IMR-90 (cell line): ENCODE measurements at regions not wholly inside any gene's neighbourhood (a gene's known extent, or its start where the extent isn't known, plus 50 kb on each side); places are given as distances from the start of the nearest gene placed in this dataset.

Experiments used
- ATAC-seq: fragments of 200-7000 bp; cut with Tn5 transposase; 2 replicates; pipeline ENCODE4 v1.9.1; 2020; ENCODE audit warnings: low read depth, mild to moderate bottlenecking, moderate library complexity
- BruUV-seq: library from RNA; stranded (reverse); fragments of 400-500 nt; replicated peaks from 2 replicates; lab custom pipeline; 2021; lab: Mats Ljungman, UMichigan
- CTCF ChIA-PET: fragments of 300-600 bp; formaldehyde crosslinking; extraction: SDS; loops from one replicate; lab custom pipeline; 2021; ENCODE audit warnings: antibody characterized with exemption; lab: Yijun Ruan, JAX
- POLR2A ChIA-PET: fragments of 300-600 bp; sonication (Branson Sonifier 250); formaldehyde crosslinking; loops from one replicate; lab custom pipeline; 2022; ENCODE audit warnings: antibody characterized with exemption; ENCODE audit not compliant: unreplicated experiment; lab: Charles Lee
- DNase-seq: peaks from one replicate; pipeline ENCODE4 v3.0.0; 2013
- H2AFZ ChIP-seq: replicated peaks from 2 replicates; pipeline ENCODE3; 2013; ENCODE audit warnings: low read length, mild to moderate bottlenecking; ENCODE audit not compliant: poor library complexity
- H2AK5ac ChIP-seq: 2 replicates; pipeline ENCODE4 v1.6.1; 2013; ENCODE audit warnings: low read depth, low read length, inconsistent platforms
- H2AK9ac ChIP-seq: replicated peaks from 2 replicates; pipeline ENCODE3; 2013; ENCODE audit warnings: mild to moderate bottlenecking, low read depth, low read length, moderate library complexity; ENCODE audit not compliant: poor library complexity
- H2BK120ac ChIP-seq: 2 replicates; pipeline ENCODE4 v1.6.1; 2013; ENCODE audit warnings: low read depth, low read length, inconsistent platforms
- H2BK15ac ChIP-seq: 3 replicates; pipeline ENCODE4 v1.6.1; 2013; ENCODE audit warnings: low read depth, low read length, inconsistent platforms
- H2BK20ac ChIP-seq: 2 replicates; pipeline ENCODE4 v1.6.1; 2013; ENCODE audit warnings: low read depth, mild to moderate bottlenecking, inconsistent platforms, low read length, moderate library complexity
- H2BK5ac ChIP-seq: 2 replicates; pipeline ENCODE4 v1.6.1; 2013; ENCODE audit warnings: mild to moderate bottlenecking, low read depth, low read length, inconsistent platforms; ENCODE audit not compliant: poor library complexity, severe bottlenecking
- H3K14ac ChIP-seq: replicated peaks from 2 replicates; pipeline ENCODE4 v1.6.1; 2013; ENCODE audit warnings: low read depth, low read length, inconsistent platforms
- H3K18ac ChIP-seq: 2 replicates; pipeline ENCODE4 v1.6.1; 2013; ENCODE audit warnings: low read depth, low read length, control low read depth
- H3K23ac ChIP-seq: 2 replicates; pipeline ENCODE4 v1.6.1; 2013; ENCODE audit warnings: low read depth, low read length, inconsistent platforms
- H3K27ac ChIP-seq: 2 replicates; pipeline ENCODE4 v1.5.1; 2013; ENCODE audit warnings: mild to moderate bottlenecking, control low read depth, low read length; ENCODE audit not compliant: insufficient read depth
- H3K27me3 ChIP-seq: 2 replicates; pipeline ENCODE4 v1.6.1; 2013; ENCODE audit warnings: low read length; ENCODE audit not compliant: control insufficient read depth, insufficient read depth
- H3K36me3 ChIP-seq: 2 replicates; pipeline ENCODE4 v1.6.1; 2013; ENCODE audit warnings: low read length, mixed read lengths; ENCODE audit not compliant: control insufficient read depth, insufficient read depth
- H3K4ac ChIP-seq: 2 replicates; pipeline ENCODE4 v1.6.1; 2013; ENCODE audit warnings: low read depth, low read length, inconsistent platforms
- H3K4me1 ChIP-seq: 2 replicates; pipeline ENCODE4 v1.6.1; 2013; ENCODE audit warnings: low read length, mixed read lengths; ENCODE audit not compliant: control insufficient read depth, insufficient read depth
- H3K4me2 ChIP-seq: 2 replicates; pipeline ENCODE4 v1.6.1; 2013; ENCODE audit warnings: low read depth, mild to moderate bottlenecking, control low read depth, low read length, moderate library complexity
- H3K4me3 ChIP-seq: 2 replicates; pipeline ENCODE4 v1.5.1; 2013; ENCODE audit warnings: low read depth, mild to moderate bottlenecking, control low read depth, low read length, moderate library complexity; ENCODE audit not compliant: insufficient read depth
- H3K56ac ChIP-seq: 2 replicates; pipeline ENCODE4 v1.6.1; 2013; ENCODE audit warnings: low read length, inconsistent platforms; ENCODE audit not compliant: insufficient read depth; ENCODE audit errors: extremely low read depth
- H3K79me1 ChIP-seq, 2 experiments: 2 replicates each; pipeline ENCODE4 v1.6.1; 2013; ENCODE audit warnings: low read length in 2 of 2, inconsistent platforms in 1 of 2, low read depth in 1 of 2
- H3K9ac ChIP-seq: 2 replicates; pipeline ENCODE4 v1.6.1; 2013; ENCODE audit warnings: low read depth, low read length, control low read depth
- H3K9me1 ChIP-seq: 2 replicates; pipeline ENCODE4 v1.6.1; 2013; ENCODE audit warnings: low read length, inconsistent platforms; ENCODE audit not compliant: insufficient read depth
- H3K9me3 ChIP-seq: 2 replicates; pipeline ENCODE4 v1.6.1; 2013; ENCODE audit warnings: low read length; ENCODE audit not compliant: control insufficient read depth, insufficient read depth
- H4K20me1 ChIP-seq: 2 replicates; pipeline ENCODE4 v1.6.1; 2013; ENCODE audit warnings: low read length, inconsistent platforms; ENCODE audit not compliant: insufficient read depth
- H4K5ac ChIP-seq: 2 replicates; pipeline ENCODE4 v1.6.1; 2013; ENCODE audit warnings: mild to moderate bottlenecking, low read depth, low read length, control low read depth
- H4K8ac ChIP-seq, 2 experiments: 2 replicates each; pipeline ENCODE4 v1.6.1; 2013; ENCODE audit warnings: low read depth in 2 of 2, low read length in 2 of 2, control low read depth in 1 of 2, inconsistent platforms in 1 of 2
- H4K91ac ChIP-seq: 2 replicates; pipeline ENCODE4 v1.6.1; 2013; ENCODE audit warnings: low read depth, low read length, inconsistent platforms; ENCODE audit not compliant: insufficient read depth
- BHLHE40 ChIP-seq: fragments of 150-350 bp; IDR thresholded peaks from 2 replicates; pipeline ENCODE4 v1.6.1; 2016; ENCODE audit warnings: mild to moderate bottlenecking, low read depth, low read length
- CEBPB ChIP-seq: IDR thresholded peaks from 2 replicates; pipeline ENCODE4 v1.6.1; 2012; ENCODE audit warnings: low read depth, low read length, improper control_type of control experiment
- CHD1 ChIP-seq: IDR thresholded peaks from 2 replicates; pipeline ENCODE4 v1.6.1; 2012; ENCODE audit warnings: low read depth, low read length, improper control_type of control experiment
- CTCF ChIP-seq: conservative IDR thresholded peaks from 2 replicates; pipeline ENCODE4 v1.5.1; 2012; ENCODE audit warnings: mild to moderate bottlenecking, low read depth, low read length, improper control_type of control experiment
- ELK1 ChIP-seq: fragments of 150-350 bp; IDR thresholded peaks from 2 replicates; pipeline ENCODE4 v1.6.1; 2016; ENCODE audit warnings: low read depth, mild to moderate bottlenecking, low read length, moderate library complexity, borderline replicate concordance
- MAFK ChIP-seq: IDR thresholded peaks from 2 replicates; pipeline ENCODE4 v1.6.1; 2012; ENCODE audit warnings: low read depth, low read length, improper control_type of control experiment
- MAZ ChIP-seq: IDR thresholded peaks from 2 replicates; pipeline ENCODE4 v1.6.1; 2012; ENCODE audit warnings: low read depth, mild to moderate bottlenecking, low read length, improper control_type of control experiment, moderate library complexity, borderline replicate concordance
- MXI1 ChIP-seq: IDR thresholded peaks from 2 replicates; pipeline ENCODE4 v1.6.1; 2012; ENCODE audit warnings: low read depth, mild to moderate bottlenecking, low read length, moderate library complexity, borderline replicate concordance
- POLR2A ChIP-seq: IDR thresholded peaks from 2 replicates; pipeline ENCODE4 v1.6.1; 2012; ENCODE audit warnings: mild to moderate bottlenecking, low read depth, low read length
- RAD21 ChIP-seq: IDR thresholded peaks from 2 replicates; pipeline ENCODE4 v1.6.1; 2012; ENCODE audit warnings: low read length, improper control_type of control experiment
- RCOR1 ChIP-seq: IDR thresholded peaks from 2 replicates; pipeline ENCODE4 v1.6.1; 2012; ENCODE audit warnings: mild to moderate bottlenecking, low read length, improper control_type of control experiment; ENCODE audit not compliant: insufficient replicate concordance
- RFX5 ChIP-seq: IDR thresholded peaks from 2 replicates; pipeline ENCODE4 v1.8.0; 2012; ENCODE audit warnings: low read depth, mild to moderate bottlenecking, low read length, moderate library complexity
- USF2 ChIP-seq: fragments of 150-350 bp; IDR thresholded peaks from 2 replicates; pipeline ENCODE4 v1.6.1; 2017; ENCODE audit warnings: mild to moderate bottlenecking, antibody characterized with exemption, low read length, low read depth
- WGBS, 2 experiments: methylation state at CpG; one replicate each; pipeline versions ENCODE4 v1.1.5 to v1.1.7; 2013; ENCODE audit warnings: missing lambda C conversion rate in 2 of 2; ENCODE audit not compliant: insufficient read length in 1 of 2; ENCODE audit errors: extremely low coverage in 2 of 2; 5-methylcytosine and 5-hydroxymethylcytosine counted together
- dilution Hi-C: fragments of 300-500 bp; cut with HindIII; formaldehyde crosslinking; loops from one replicate; pipeline ENCODE4 v1.14.3; 2018; ENCODE audit warnings: low sequenced_read_pairs; ENCODE audit not compliant: unreplicated experiment
- in situ Hi-C: fragments of 300-500 bp; cut with MboI; formaldehyde crosslinking; loops from 3 replicates; pipeline ENCODE4 v1.14.3; 2019; ENCODE audit warnings: low sequenced_read_pairs, inconsistent platforms, mixed read lengths
- intact Hi-C: fragments of 100-400 bp; cut with micrococcal nuclease; formaldehyde crosslinking; loops from 2 replicates; pipeline ENCODE4 v1.10.0; 2022

GRCh38 chr10:27601946-27602538 is 97.9 kb downstream of the RAB18 start:
- Histone ChIP-seq H3K27me3 (peaks cover 2% of the 10 kb centered on the region), H2BK120ac (no peak overlapping the region), H3K4me3 (no peak overlapping the region), H4K5ac (no peak overlapping the region), H2BK5ac (no peak overlapping the region), H2BK20ac (no peak overlapping the region), H3K4me1 (peaks cover 3% of the 10 kb centered on the region; the same call in 1 of the 2 replicates), H3K4me2 (no peak overlapping the region), H3K27ac (no peak overlapping the region), H2AK5ac (no peak overlapping the region), H3K79me1 (no peaks in the 10 kb centered on the region), H4K91ac (no peak overlapping the region), H2BK15ac (no peak overlapping the region), H3K9ac (no peak overlapping the region), H3K23ac (no peak overlapping the region), H3K4ac (no peak overlapping the region), H3K36me3 (no peaks in the 10 kb centered on the region), H3K18ac (no peak overlapping the region), H2AFZ (no peak overlapping the region), H3K14ac (no peak overlapping the region), H3K56ac (no peak overlapping the region), H3K9me3 (no peaks in the 10 kb centered on the region), H4K8ac (no peak overlapping the region), H2AK9ac (no peak overlapping the region), H4K20me1 (no peaks in the 10 kb centered on the region), H3K9me1 (no peaks in the 10 kb centered on the region)
- no peak for TF ChIP-seq MAZ
- no peak for TF ChIP-seq ELK1
- no peak for TF ChIP-seq MAFK
- no peak for TF ChIP-seq RFX5
- TF ChIP-seq POLR2A = no peak
- TF ChIP-seq BHLHE40 = no peak
- no peak for TF ChIP-seq CEBPB
- no peak for TF ChIP-seq RCOR1
- TF ChIP-seq CTCF = no peak
- TF ChIP-seq CHD1 = no peak
- TF ChIP-seq RAD21 = no peak
- TF ChIP-seq USF2 = no peak
- TF ChIP-seq MXI1 = no peak
- no TSS peak for BruUV-seq
- ATAC-seq = no peak
- no CpG with 5 or more reads among the region's 6 CpGs for WGBS, 2 experiments
- ChIA-PET CTCF (no interaction called here), POLR2A (interaction anchor here (1.3 kb wide), 1 partner anchor 10 kb away, joined by 4 read pairs; no protein-coding TSS in a partner anchor)
- dilution Hi-C loops (no loop called here), intact Hi-C loops (no loop called here), in situ Hi-C loops (no loop called here)
- DNase-seq = no peak
